ENCODE measurements at regions not wholly inside any gene's neighbourhood (a gene's known extent, or its start where the extent isn't known, plus 50 kb on each side); places are given as distances from the start of the nearest gene placed in this dataset.

GRCh38 chr5:146940295-146940694 lies 61.7 kb upstream of the PPP2R2B start:
- DNase-seq (ENCODE audit: low spot score): no peak

- no peak for DNase-seq (ENCODE audit: low spot score)
Observed at GRCh38 chr5:146944019-146944418, 65.5 kb upstream of the PPP2R2B start.

GRCh38 chr5:146944764-146945616 lies 66.4 kb upstream of the PPP2R2B start:
- no peak for DNase-seq (ENCODE audit: low spot score)

- no peak for DNase-seq (ENCODE audit: low spot score)
Observed at GRCh38 chr5:146945617-146946084, 67.1 kb upstream of the PPP2R2B start.

GRCh38 chr5:146947181-146947941 lies 68.8 kb upstream of the PPP2R2B start:
- DNase-seq (ENCODE audit: low spot score): no peak

GRCh38 chr5:146948666-146949065 lies 70.1 kb upstream of the PPP2R2B start:
- DNase-seq (ENCODE audit: low spot score): no peak

- DNase-seq (ENCODE audit: low spot score): no peak
Observed at GRCh38 chr5:146952168-146952567, 73.6 kb upstream of the PPP2R2B start.

GRCh38 chr5:146956217-146956616 lies 77.7 kb upstream of the PPP2R2B start:
- no peak for DNase-seq (ENCODE audit: low spot score)

GRCh38 chr5:146959360-146959759 lies 80.8 kb upstream of the PPP2R2B start:
- DNase-seq (ENCODE audit: low spot score): no peak

GRCh38 chr5:146962801-146963355 lies 84.3 kb upstream of the PPP2R2B start:
- DNase-seq (ENCODE audit: low spot score): peak; percentile 22

- DNase-seq (ENCODE audit: low spot score): peak; percentile 77
Observed at GRCh38 chr5:146965761-146966659, 87.5 kb upstream of the PPP2R2B start.

GRCh38 chr5:146967646-146968045 lies 89.1 kb upstream of the PPP2R2B start:
- DNase-seq (ENCODE audit: low spot score): no peak

GRCh38 chr5:146971401-146971800 lies 92.8 kb upstream of the PPP2R2B start:
- no peak for DNase-seq (ENCODE audit: low spot score)

GRCh38 chr5:146986469-146986868 lies 107.9 kb upstream of the PPP2R2B start:
- no peak for DNase-seq (ENCODE audit: low spot score)

GRCh38 chr5:146993876-146994530 lies 115.4 kb upstream of the PPP2R2B start:
- no peak for DNase-seq (ENCODE audit: low spot score)

- DNase-seq (ENCODE audit: low spot score): no peak
Observed at GRCh38 chr5:146995878-146996277, 117.3 kb upstream of the PPP2R2B start.

- no peak for DNase-seq (ENCODE audit: low spot score)
Observed at GRCh38 chr5:147015405-147015804, 136.8 kb upstream of the PPP2R2B start.

GRCh38 chr5:147017191-147017590 lies 138.6 kb upstream of the PPP2R2B start:
- no peak for DNase-seq (ENCODE audit: low spot score)

GRCh38 chr5:147017621-147018020 lies 139.1 kb upstream of the PPP2R2B start:
- no peak for DNase-seq (ENCODE audit: low spot score)

GRCh38 chr5:147018812-147019211 lies 140.3 kb upstream of the PPP2R2B start:
- DNase-seq (ENCODE audit: low spot score): no peak

- DNase-seq (ENCODE audit: low spot score): no peak
Observed at GRCh38 chr5:147036691-147037245, 158.2 kb upstream of the PPP2R2B start.

Data from GM03348 (cell line).